ENCODE measurements at regions not wholly inside any gene's neighbourhood (a gene's known extent, or its start where the extent isn't known, plus 50 kb on each side); places are given as distances from the start of the nearest gene placed in this dataset.
A peak's percentile ranks its signal among the peaks of the same experiment; 100 is the strongest.

- peaks cover 12% of the 10 kb centered on the region for H3K4me1 ChIP-seq (ENCODE audit: control insufficient read depth, extremely low read depth, insufficient read depth, low read length)
- TF ChIP-seq CTCF (conservative IDR thresholded peaks at IDR 0.05 in 1 of 2, IDR thresholded peaks at IDR 0.05 in 1 of 2; ENCODE audit: low read depth in 1 of 2, low read length in 2 of 2) (no peak), EZH2 (IDR thresholded peaks at IDR 0.05; ENCODE audit: low read length, missing control alignments) (no peak)
- H3K79me2 ChIP-seq (ENCODE audit: control insufficient read depth, insufficient read depth, low read length) = no peaks in the 10 kb centered on the region
- H2AFZ ChIP-seq (ENCODE audit: low read length) = no peak overlapping the region
- no peaks in the 10 kb centered on the region for H3K36me3 ChIP-seq (ENCODE audit: control insufficient read depth, insufficient read depth, low read length)
- H3K9me3 ChIP-seq (ENCODE audit: control insufficient read depth, insufficient read depth, low read depth, low read length) = no peaks in the 10 kb centered on the region
- DNase-seq (ENCODE audit: low read depth in 2 of 2) = peak; percentile 62 to 80
- no peaks in the 10 kb centered on the region for H3K27me3 ChIP-seq (ENCODE audit: control insufficient read depth, insufficient read depth, low read length)
- no peak overlapping the region for H3K4me2 ChIP-seq (ENCODE audit: extremely low read depth, insufficient read depth, low read length)
- H3K27ac ChIP-seq (ENCODE audit: insufficient read depth, low read length) = no peak overlapping the region
- H3K4me3 ChIP-seq (replicated peaks in 1 of 4; ENCODE audit: control extremely low read depth in 1 of 4, insufficient read depth in 1 of 4, low read depth in 3 of 4, low read length in 4 of 4) = no peak overlapping the region
- H3K9ac ChIP-seq (ENCODE audit: insufficient read depth, low read length) = no peak overlapping the region
- no peaks in the 10 kb centered on the region for H4K20me1 ChIP-seq (ENCODE audit: control insufficient read depth, extremely low read depth, insufficient read depth, low read length)
Observed at GRCh38 chr10:29860166-29860565, 199.2 kb downstream of the JCAD start.

GRCh38 chr10:29859521-29860130 lies 199.8 kb downstream of the JCAD start:
- Histone ChIP-seq H3K27ac (ENCODE audit: insufficient read depth, low read length) (no peak overlapping the region), H3K79me2 (ENCODE audit: control insufficient read depth, insufficient read depth, low read length) (no peaks in the 10 kb centered on the region), H4K20me1 (ENCODE audit: control insufficient read depth, extremely low read depth, insufficient read depth, low read length) (no peaks in the 10 kb centered on the region), H3K27me3 (ENCODE audit: control insufficient read depth, insufficient read depth, low read length) (no peaks in the 10 kb centered on the region), H2AFZ (ENCODE audit: low read length) (no peak overlapping the region), H3K4me2 (ENCODE audit: extremely low read depth, insufficient read depth, low read length) (no peak overlapping the region), H3K9me3 (ENCODE audit: control insufficient read depth, insufficient read depth, low read depth, low read length) (no peaks in the 10 kb centered on the region), H3K4me3 (replicated peaks in 1 of 4; ENCODE audit: control extremely low read depth in 1 of 4, insufficient read depth in 1 of 4, low read depth in 3 of 4, low read length in 4 of 4) (no peak overlapping the region), H3K4me1 (ENCODE audit: control insufficient read depth, extremely low read depth, insufficient read depth, low read length) (peaks cover 12% of the 10 kb centered on the region), H3K36me3 (ENCODE audit: control insufficient read depth, insufficient read depth, low read length) (no peaks in the 10 kb centered on the region), H3K9ac (ENCODE audit: insufficient read depth, low read length) (no peak overlapping the region)
- TF ChIP-seq CTCF (conservative IDR thresholded peaks at IDR 0.05 in 1 of 2, IDR thresholded peaks at IDR 0.05 in 1 of 2; ENCODE audit: low read depth in 1 of 2, low read length in 2 of 2) = no peak
- no peak for TF ChIP-seq EZH2 (IDR thresholded peaks at IDR 0.05; ENCODE audit: low read length, missing control alignments)
- DNase-seq (ENCODE audit: low read depth in 2 of 2) = peak; percentile 49 to 87

GRCh38 chr10:29858702-29859267 lies 200.6 kb downstream of the JCAD start:
- H3K27me3 ChIP-seq (ENCODE audit: control insufficient read depth, insufficient read depth, low read length) = no peaks in the 10 kb centered on the region
- H3K4me1 ChIP-seq (ENCODE audit: control insufficient read depth, extremely low read depth, insufficient read depth, low read length) = peaks cover 12% of the 10 kb centered on the region
- H3K36me3 ChIP-seq (ENCODE audit: control insufficient read depth, insufficient read depth, low read length) = no peaks in the 10 kb centered on the region
- H3K4me2 ChIP-seq (ENCODE audit: extremely low read depth, insufficient read depth, low read length) = no peak overlapping the region
- no peak for DNase-seq (ENCODE audit: low read depth in 2 of 2)
- no peaks in the 10 kb centered on the region for H4K20me1 ChIP-seq (ENCODE audit: control insufficient read depth, extremely low read depth, insufficient read depth, low read length)
- no peaks in the 10 kb centered on the region for H3K9me3 ChIP-seq (ENCODE audit: control insufficient read depth, insufficient read depth, low read depth, low read length)
- no peaks in the 10 kb centered on the region for H3K79me2 ChIP-seq (ENCODE audit: control insufficient read depth, insufficient read depth, low read length)
- no peak overlapping the region for H2AFZ ChIP-seq (ENCODE audit: low read length)
- H3K9ac ChIP-seq (ENCODE audit: insufficient read depth, low read length) = no peak overlapping the region
- TF ChIP-seq CTCF (conservative IDR thresholded peaks at IDR 0.05 in 1 of 2, IDR thresholded peaks at IDR 0.05 in 1 of 2; ENCODE audit: low read depth in 1 of 2, low read length in 2 of 2) (no peak), EZH2 (IDR thresholded peaks at IDR 0.05; ENCODE audit: low read length, missing control alignments) (no peak)
- no peak overlapping the region for H3K4me3 ChIP-seq (replicated peaks in 1 of 4; ENCODE audit: control extremely low read depth in 1 of 4, insufficient read depth in 1 of 4, low read depth in 3 of 4, low read length in 4 of 4)
- H3K27ac ChIP-seq (ENCODE audit: insufficient read depth, low read length) = no peak overlapping the region

Data from fibroblast of lung (primary cell).